MM.1S (cell line): ENCODE measurements at regions not wholly inside any gene's neighbourhood (a gene's known extent, or its start where the extent isn't known, plus 50 kb on each side); places are given as distances from the start of the nearest gene placed in this dataset.

Source experiments
- EZH2phosphoT487 ChIP-seq: fragments of 300-600 bp; sonication (generic); IDR thresholded peaks from 2 replicates; pipeline ENCODE4 v1.6.1; 2018; ENCODE audit warnings: antibody characterized with exemption, low read length
- TF ChIP-seq, protein P1 (sequence below): fragments of 300-600 bp; sonication (generic); IDR thresholded peaks from 2 replicates; pipeline ENCODE4 v1.5.1; 2016; ENCODE audit warnings: antibody characterized with exemption, low read length, mixed read lengths

DNA sequence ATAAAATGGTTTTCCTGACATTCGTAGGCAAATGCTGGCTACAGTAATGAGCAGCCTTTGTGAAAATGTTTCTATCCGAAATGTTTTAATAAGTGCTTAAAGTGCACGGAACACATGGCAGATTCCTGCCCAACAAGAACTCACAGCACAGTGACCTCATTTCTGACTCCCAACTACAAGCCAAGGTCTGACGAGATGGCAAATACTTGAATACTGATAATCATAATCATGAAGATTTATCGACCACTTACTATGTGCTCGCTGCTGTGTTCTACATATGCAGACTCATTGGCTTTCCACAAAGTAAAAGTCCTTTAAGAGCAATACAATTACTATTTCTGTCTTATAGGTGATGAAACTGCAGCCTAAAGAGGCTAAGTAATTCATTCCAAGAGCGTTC is 238.1 kb upstream of the CDH5 start:
- TF ChIP-seq, protein P1, sequence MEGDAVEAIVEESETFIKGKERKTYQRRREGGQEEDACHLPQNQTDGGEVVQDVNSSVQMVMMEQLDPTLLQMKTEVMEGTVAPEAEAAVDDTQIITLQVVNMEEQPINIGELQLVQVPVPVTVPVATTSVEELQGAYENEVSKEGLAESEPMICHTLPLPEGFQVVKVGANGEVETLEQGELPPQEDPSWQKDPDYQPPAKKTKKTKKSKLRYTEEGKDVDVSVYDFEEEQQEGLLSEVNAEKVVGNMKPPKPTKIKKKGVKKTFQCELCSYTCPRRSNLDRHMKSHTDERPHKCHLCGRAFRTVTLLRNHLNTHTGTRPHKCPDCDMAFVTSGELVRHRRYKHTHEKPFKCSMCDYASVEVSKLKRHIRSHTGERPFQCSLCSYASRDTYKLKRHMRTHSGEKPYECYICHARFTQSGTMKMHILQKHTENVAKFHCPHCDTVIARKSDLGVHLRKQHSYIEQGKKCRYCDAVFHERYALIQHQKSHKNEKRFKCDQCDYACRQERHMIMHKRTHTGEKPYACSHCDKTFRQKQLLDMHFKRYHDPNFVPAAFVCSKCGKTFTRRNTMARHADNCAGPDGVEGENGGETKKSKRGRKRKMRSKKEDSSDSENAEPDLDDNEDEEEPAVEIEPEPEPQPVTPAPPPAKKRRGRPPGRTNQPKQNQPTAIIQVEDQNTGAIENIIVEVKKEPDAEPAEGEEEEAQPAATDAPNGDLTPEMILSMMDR, result no peak
- TF ChIP-seq EZH2phosphoT487, result no peak
